HG02884 (cell line): ENCODE measurements at regions not wholly inside any gene's neighbourhood (a gene's known extent, or its start where the extent isn't known, plus 50 kb on each side); places are given as distances from the start of the nearest gene placed in this dataset.
"Not testable (repeated sequence)": the region's sequence is repeated elsewhere in the genome, so short reads cannot be mapped to it uniquely, and the experiment has no call there.

Experiments
- ATAC-seq: cut with Tn5 transposase; IDR thresholded peaks from one replicate; pipeline ENCODE4 v1.9.1; 2021; ENCODE audit warnings: mild to moderate bottlenecking, moderate library complexity; ENCODE audit not compliant: unreplicated experiment

GRCh38 chr4:16450724-16451123 lies 224.5 kb upstream of the TAPT1 start:
- ATAC-seq: no peak

- no peak for ATAC-seq
Measured at GRCh38 chr4:16450031-16450430, 223.8 kb upstream of the TAPT1 start.

DNA sequence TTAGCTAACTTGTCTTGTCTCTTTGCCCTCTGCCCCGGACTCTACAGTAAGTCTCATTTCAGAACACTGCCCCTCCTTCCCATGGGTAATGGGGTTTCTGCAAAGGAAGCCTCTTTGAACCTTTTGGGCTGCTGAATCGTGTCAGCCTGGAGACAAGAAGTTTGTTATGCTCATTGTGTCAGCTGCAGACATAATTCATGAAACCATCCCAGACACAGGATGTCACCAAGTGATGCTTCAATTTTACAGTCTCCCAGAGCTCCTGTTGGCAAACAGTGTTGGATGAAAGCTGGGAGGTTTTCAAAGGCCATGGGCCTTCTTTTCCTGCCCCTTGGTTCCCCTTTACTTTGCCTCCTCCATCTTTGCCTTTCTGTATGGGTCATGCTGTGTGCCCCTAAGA lies 223.1 kb upstream of the TAPT1 start:
- no peak for ATAC-seq

GRCh38 chr4:16448241-16448840 lies 222.1 kb upstream of the TAPT1 start:
- no peak for ATAC-seq

DNA sequence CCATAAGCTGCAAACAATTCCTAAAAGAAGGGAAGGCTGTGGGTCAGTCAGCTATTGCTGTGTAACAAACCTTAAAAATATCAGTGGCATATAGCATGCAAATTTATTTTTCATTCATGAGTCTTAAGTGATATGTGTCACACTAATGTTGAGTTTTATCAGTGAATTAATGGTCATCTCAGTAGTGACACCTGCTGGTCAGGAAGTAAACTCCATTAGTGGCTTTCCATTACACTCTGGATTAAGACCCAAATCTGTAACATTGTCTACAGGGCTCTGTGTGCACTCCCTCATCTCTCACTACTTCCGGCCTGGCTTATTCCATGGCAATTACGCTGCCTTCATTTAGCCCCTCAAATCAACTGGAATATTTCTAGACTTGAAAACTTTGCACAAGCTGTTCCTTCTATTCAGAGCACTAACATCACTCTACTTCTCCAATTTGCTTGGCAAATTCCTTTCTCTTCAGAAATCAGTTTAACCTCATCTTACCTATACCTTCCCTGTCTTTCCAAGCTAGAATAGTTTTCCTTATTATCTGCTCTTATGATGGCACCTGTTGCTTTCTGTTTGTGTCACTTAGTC lies 217.3 kb upstream of the TAPT1 start:
- peak; percentile 75 for ATAC-seq

DNA sequence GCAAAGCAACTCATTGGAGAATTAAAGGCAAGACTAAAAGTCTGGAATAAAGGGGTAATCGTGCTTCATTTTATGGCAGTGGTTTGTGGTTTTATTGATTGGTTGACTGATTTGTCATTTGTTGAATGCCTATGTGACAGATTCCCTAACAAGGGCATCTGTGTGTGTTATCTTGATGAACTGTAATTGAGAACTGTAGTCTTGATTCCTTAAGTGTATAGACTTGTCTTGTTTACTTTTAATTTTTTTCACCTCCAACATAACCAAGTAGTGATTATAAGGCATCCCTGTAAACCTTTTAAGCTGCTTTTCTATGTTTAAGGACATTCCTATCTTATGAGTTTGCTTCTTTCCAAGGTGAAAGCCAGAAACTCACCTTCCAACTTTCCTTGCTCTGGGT lies 216.0 kb upstream of the TAPT1 start:
- no peak for ATAC-seq

GRCh38 chr4:16439768-16440167 lies 213.5 kb upstream of the TAPT1 start:
- no peak for ATAC-seq

GRCh38 chr4:16438986-16439385 lies 212.7 kb upstream of the TAPT1 start:
- ATAC-seq: no peak

GRCh38 chr4:16437836-16438235 lies 211.6 kb upstream of the TAPT1 start:
- no peak for ATAC-seq

GRCh38 chr4:16431866-16432265 lies 205.6 kb upstream of the TAPT1 start:
- ATAC-seq: no peak

DNA sequence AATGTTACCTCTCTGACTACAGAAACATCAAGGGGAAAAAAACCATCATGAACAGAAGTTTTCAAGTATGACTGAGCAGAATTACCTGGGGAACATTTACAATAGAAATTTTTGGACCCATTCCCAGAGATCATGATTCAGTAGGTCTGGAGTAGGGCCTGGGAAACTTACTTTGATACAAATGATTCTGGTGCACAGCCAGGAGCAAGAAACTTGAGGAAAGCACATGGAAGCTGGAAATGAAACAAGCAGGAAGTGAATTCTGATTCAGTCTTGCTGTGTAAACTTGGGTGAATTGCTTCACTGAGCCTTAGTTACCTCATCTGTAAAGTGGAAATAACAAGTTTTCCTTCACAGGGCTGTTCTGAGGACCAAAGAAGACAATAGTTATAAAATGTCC lies 192.5 kb upstream of the TAPT1 start:
- no peak for ATAC-seq

DNA sequence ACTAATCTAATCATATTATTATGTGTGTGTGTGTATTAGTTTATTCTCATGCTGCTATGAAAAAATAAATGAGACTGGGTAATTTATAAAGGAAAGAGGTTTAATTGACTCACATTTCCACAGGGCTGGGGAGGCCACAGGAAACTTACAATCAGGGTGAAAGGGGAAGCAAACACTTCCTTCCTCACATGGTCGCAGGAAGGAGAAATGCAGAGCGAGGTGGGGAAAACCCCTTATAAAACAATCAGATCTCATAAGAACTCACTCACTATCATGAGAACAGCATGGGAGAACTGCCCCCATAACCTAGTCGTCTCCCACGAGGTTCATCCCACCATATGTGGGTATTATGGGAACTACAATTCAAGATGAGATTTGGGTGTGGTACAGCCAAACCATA lies 190.9 kb upstream of the TAPT1 start:
- no peak for ATAC-seq

DNA sequence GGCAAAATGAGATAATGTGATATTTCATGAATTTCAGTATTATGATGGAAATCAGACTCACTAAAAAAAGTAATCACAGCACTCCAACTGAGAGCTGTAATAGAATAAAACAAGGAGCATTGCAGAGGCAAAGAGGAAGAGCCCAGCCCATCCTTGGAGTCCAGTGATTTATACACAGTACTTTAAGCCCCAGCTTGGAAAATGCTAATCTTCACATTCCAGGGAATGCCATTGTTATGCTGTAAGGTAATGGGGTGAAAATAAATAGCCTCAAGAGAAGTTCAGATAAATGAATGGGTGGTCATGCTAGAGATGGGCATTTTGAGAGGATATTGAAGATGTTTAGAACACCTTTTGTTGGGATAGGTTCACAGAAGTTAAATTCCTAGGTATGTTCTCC lies 190.3 kb upstream of the TAPT1 start:
- no peak for ATAC-seq

DNA sequence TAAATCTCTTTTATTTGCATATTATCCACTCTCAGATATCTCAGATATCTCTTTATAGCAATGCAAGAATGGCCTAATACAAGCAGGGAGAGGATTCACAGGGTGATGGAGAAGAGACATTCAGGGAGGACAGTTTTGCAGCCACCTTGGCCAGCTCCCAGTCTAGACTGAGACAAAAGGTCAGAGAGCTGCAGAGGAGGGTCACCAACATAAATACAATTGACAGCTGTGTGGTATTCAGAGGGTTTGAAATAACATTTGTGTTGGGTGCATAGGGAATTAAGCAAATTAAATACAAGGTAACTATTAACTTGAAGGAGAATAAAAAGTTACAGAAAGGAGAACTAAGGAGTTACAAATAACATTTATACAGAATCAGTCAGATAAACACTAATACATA lies 189.5 kb upstream of the TAPT1 start:
- no peak for ATAC-seq

DNA sequence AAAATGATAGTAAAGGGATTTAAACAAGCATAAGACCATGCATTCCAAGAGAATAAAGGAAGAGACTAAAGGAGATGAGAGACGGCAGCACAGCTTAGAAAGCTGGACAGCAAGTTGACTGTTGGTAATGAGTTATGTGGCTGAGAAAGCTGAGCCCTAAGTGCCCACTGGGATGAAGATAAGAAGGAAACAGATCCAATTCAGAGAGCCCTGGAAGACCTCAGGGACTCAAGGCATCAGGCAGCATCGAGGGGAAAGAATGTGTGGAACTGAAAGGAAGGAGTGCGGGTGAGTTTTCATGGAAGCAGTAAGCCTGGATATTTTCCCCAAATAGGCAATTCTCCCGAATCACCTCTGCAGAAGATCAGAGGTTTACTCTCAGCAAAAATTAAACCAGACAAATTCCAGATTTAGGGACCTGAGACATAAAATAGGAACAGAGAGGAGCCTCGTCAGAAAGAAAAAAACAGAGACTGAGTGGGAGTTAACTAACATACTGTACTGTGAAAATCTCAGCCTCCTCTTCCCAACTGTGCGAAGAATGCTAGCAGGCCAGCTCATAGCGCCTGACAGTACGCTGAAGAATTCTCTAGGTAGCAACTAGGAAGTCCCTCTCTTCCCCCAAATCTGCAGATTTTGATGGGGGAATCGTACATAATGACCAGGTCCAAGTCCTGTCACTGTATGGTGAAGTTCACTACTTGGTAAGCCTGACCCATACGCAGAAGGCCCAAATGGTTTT lies 187.7 kb upstream of the TAPT1 start:
- no peak for ATAC-seq

DNA sequence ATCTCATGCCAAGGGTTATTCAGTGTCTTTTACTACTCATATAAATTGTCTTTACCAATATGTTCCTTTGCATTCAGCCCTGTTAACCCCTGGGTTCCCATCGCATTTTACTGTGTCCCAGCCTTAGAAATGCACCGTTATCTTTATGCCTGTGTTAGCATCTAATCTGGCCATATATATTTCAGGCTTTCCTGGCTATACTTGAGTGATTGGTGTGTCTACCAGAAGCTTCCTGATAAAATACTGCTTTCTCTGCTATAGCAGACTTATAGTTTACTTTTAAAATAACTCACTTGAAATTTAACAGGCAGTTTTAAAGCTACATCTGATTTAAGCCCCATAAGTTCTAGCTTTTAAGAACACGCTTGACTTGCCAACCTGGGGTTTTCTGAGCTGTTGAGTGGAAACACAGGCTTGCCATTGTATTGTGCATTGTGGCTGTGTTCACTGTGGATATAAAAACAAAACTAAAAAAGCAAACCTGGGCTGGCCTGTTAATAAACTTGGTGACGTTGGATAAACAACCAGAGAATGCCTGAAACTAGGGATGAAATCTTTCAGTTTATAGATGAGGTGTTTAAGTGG lies 185.3 kb upstream of the TAPT1 start:
- no peak for ATAC-seq

DNA sequence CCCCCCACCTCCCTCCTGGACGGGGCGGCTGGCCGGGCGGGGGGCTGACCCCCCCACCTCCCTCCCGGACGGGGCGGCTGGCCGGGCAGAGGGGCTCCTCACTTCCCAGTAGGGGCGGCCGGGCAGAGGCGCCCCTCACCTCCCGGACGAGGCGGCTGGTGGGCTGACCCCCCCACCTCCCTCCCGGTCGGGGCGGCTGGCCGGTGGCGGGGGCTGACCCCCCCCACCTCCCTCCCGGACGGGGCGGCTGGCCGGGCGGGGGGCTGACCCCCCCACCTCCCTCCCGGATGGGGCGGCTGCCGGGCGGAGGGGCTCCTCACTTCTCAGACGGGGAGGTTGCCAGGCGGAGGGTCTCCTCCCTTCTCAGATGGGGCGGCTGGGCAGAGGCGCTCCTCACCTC lies 166.9 kb upstream of the TAPT1 start:
- ATAC-seq: not testable (repeated sequence)

- no peak for ATAC-seq
Measured at GRCh38 chr4:16391196-16391595, 164.9 kb upstream of the TAPT1 start.

DNA sequence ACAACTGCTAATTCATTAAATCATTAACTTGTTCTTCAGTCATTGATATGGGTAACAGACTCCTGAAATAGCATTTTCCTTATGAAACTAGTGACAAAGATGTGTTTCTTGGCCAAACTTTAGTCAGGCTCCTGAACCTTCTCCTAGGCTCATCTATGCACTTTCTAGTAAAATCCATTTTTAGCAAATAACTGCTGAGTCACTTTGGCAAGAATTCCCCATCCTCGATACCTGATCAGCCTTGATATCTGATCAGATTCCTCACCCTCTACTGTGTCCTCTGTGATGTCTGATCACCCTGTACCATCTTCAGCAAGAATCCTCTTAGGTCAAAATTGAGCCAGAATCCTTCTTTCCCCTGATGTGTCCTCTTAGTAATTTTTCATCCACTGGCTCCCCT lies 161.2 kb upstream of the TAPT1 start:
- no peak for ATAC-seq

DNA sequence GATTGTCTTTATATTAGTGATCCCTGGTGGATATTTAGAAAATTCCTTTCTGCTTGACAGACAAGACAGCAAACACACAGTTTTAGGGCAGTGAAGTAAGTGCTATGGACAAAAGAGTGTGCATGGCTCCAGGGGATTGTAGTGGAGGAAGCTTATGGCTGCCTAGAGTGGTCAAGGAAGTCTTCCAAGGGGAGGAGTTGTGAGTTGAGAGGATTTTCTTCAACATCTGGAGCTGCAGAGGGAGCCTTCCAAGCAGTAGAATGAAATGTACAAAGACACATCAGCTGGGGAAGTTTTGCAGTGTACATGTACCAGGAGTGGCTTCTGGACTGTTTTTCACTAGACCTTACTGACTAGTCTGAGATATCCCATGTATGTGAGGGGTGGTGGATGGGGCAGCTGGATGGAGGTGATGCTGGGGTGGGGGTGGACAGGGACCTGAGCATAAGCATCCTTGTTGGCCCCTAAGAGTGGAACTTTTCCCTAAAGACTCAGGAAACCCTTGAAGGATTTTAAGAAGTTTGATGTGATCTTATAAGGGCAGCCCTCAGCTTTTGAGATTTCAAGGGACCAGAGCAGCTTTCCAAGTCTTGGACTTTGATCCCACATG lies 160.5 kb upstream of the TAPT1 start:
- ATAC-seq: no peak

DNA sequence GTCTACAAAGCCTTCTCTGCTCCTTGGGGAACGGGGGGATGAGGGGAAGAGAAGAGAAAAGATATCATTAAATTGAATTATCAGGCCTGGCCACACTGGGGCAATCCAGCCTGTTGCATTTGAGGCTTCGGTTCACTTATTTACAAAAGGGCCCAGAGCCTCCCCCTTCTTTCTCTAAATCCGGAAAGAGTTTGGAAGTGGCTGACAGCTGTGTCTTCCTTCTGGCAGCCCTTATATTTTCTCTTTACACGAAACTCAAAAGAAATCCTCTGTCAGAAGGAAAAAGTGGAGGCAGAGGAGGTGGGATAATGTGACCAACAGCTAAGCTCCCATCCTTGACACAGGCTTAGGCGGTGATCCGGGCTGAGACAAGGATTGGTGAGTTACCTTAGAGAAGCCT lies 158.3 kb upstream of the TAPT1 start:
- ATAC-seq: no peak

DNA sequence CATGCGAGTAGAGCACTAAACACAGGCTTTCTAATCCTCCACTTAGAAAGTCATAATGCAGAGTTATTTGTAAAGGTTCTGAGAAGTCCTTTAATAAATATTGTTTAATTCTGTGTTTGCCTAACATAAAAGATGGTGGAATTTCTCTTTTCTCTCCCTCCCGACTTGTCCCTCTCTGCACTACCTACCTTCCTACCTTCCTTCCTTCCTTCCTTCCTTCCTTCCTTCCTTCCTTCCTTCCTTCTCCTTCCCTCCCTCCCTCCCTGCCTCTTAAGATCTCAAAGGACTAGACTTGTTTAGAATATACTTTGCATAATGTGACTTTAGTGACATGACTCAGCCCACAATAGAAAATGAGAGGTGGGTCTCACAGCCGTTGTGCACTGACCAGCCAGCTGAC lies 156.3 kb upstream of the TAPT1 start:
- no peak for ATAC-seq
